SK-N-SH (cell line): ENCODE measurements at regions not wholly inside any gene's neighbourhood (a gene's known extent, or its start where the extent isn't known, plus 50 kb on each side); places are given as distances from the start of the nearest gene placed in this dataset.

Source experiments
- CTCF ChIA-PET: fragments of 300-600, 350-600 bp; formaldehyde crosslinking; extraction: SDS; loops from one replicate; lab custom pipeline; 2021; lab: Yijun Ruan, JAX
- POLR2A ChIA-PET: fragments of 350-600 bp; sonication (Branson Sonifier 250); formaldehyde crosslinking; extraction: SDS; loops from one replicate; lab custom pipeline; 2020; ENCODE audit warnings: antibody characterized with exemption, inconsistent platforms; lab: Yijun Ruan, JAX
- DNase-seq: peaks from one replicate; pipeline ENCODE4 v3.0.0; 2012
- H2AFZ ChIP-seq: fragments of 200-600 bp; sonication (generic); 2 replicates; pipeline ENCODE4 v1.8.1; 2016; ENCODE audit warnings: antibody characterized with exemption, mild to moderate bottlenecking, low read depth
- H3F3A ChIP-seq: fragments of 200-600 bp; sonication (generic); replicated peaks from 2 replicates; pipeline ENCODE3; 2016; ENCODE audit warnings: antibody characterized with exemption, mild to moderate bottlenecking; ENCODE audit not compliant: insufficient read depth
- H3K27ac ChIP-seq, 2 experiments: fragments of 200-500 bp in 1 of 2; fragments of 200-600 bp in 1 of 2; sonication (Bioruptor generic) in 1 of 2; sonication (generic), shearing (Covaris generic) in 1 of 2; 2 replicates each; pipeline versions ENCODE4 v1.5.1 to v1.6.1; 2014 to 2016; ENCODE audit warnings: low read depth in 2 of 2, inconsistent platforms in 1 of 2, low read length in 1 of 2, mild to moderate bottlenecking in 1 of 2, mixed read lengths in 1 of 2
- H3K27me3 ChIP-seq: fragments of 200-600 bp; sonication (generic), shearing (Covaris generic); 2 replicates; pipeline ENCODE4 v1.6.1; 2016; ENCODE audit warnings: mixed run types; ENCODE audit not compliant: insufficient read depth
- H3K36me3 ChIP-seq, 2 experiments: fragments of 200-500 bp in 1 of 2; fragments of 200-600 bp in 1 of 2; sonication (Bioruptor generic) in 1 of 2; sonication (generic) in 1 of 2; replicated peaks in 1 of 2; 2 replicates each; pipeline versions ENCODE3 to v1.5.1; 2014 to 2016; ENCODE audit warnings: low read length in 1 of 2, mild to moderate bottlenecking in 1 of 2; ENCODE audit not compliant: insufficient read depth in 2 of 2, control insufficient read depth in 1 of 2
- H3K4me1 ChIP-seq, 2 experiments: fragments of 200-500 bp in 1 of 2; fragments of 200-600 bp in 1 of 2; sonication (Bioruptor generic) in 1 of 2; sonication (generic), shearing (Covaris generic) in 1 of 2; 2 replicates each; pipeline versions ENCODE4 v1.5.1 to v1.6.1; 2014 to 2016; ENCODE audit warnings: low read depth in 1 of 2, low read length in 1 of 2, mixed run types in 1 of 2; ENCODE audit not compliant: insufficient read depth in 2 of 2, control insufficient read depth in 1 of 2
- H3K4me2 ChIP-seq: fragments of 200-600 bp; sonication (generic), shearing (Covaris generic); 2 replicates; pipeline ENCODE4 v1.6.1; 2017; ENCODE audit warnings: mixed run types
- H3K4me3 ChIP-seq, 2 experiments: fragments of 200-500 bp in 1 of 2; fragments of 200-600 bp in 1 of 2; sonication (Bioruptor generic) in 1 of 2; sonication (generic), shearing (Covaris generic) in 1 of 2; 2 replicates each; pipeline versions ENCODE4 v1.5.1 to v1.8.1; 2014 to 2016; ENCODE audit warnings: low read depth in 2 of 2, inconsistent platforms in 1 of 2, low read length in 1 of 2, mild to moderate bottlenecking in 1 of 2, mixed read lengths in 1 of 2, moderate library complexity in 1 of 2
- H3K79me2 ChIP-seq: fragments of 200-600 bp; sonication (generic); 2 replicates; pipeline ENCODE4 v1.8.1; 2017; ENCODE audit warnings: mild to moderate bottlenecking; ENCODE audit not compliant: insufficient read depth
- H3K9ac ChIP-seq: fragments of 200-600 bp; sonication (generic); 2 replicates; pipeline ENCODE4 v1.6.1; 2017; ENCODE audit warnings: mixed run types
- H3K9me2 ChIP-seq: fragments of 200-600 bp; sonication (generic); 2 replicates; pipeline ENCODE4 v1.6.1; 2017; ENCODE audit warnings: mixed run types
- H3K9me3 ChIP-seq: fragments of 200-600 bp; sonication (generic); 2 replicates; pipeline ENCODE4 v1.6.1; 2017; ENCODE audit warnings: mixed run types, mild to moderate bottlenecking, moderate library complexity
- H4K20me1 ChIP-seq: fragments of 200-600 bp; sonication (generic); 2 replicates; pipeline ENCODE4 v1.6.1; 2017; ENCODE audit warnings: mild to moderate bottlenecking, mixed run types; ENCODE audit not compliant: insufficient read depth
- CHD2 ChIP-seq: fragments of 150-350 bp; IDR thresholded peaks from 2 replicates; pipeline ENCODE4 v1.6.1; 2018; ENCODE audit warnings: low read length; ENCODE audit not compliant: partially characterized antibody
- EP300 ChIP-seq, 2 experiments: IDR thresholded peaks; 2 replicates each; pipeline versions ENCODE4 v1.4.0 to v1.6.1; 2012; ENCODE audit warnings: borderline replicate concordance in 1 of 2, low read depth in 1 of 2, low read length in 1 of 2
- EZH2phosphoT487 ChIP-seq: fragments of 200-600 bp; sonication (generic); IDR thresholded peaks from 2 replicates; pipeline ENCODE4 v1.6.1; 2017; ENCODE audit warnings: low read depth, mixed run types, mild to moderate bottlenecking, antibody characterized with exemption, moderate library complexity, borderline replicate concordance
- FOSL2 ChIP-seq: IDR thresholded peaks from 2 replicates; pipeline ENCODE4 v1.4.0; 2012; ENCODE audit warnings: low read depth, mild to moderate bottlenecking, moderate library complexity, borderline replicate concordance
- FOXM1 ChIP-seq: IDR thresholded peaks from 2 replicates; pipeline ENCODE4 v1.4.0; 2012; ENCODE audit warnings: low read depth, mild to moderate bottlenecking
- GABPA ChIP-seq: IDR thresholded peaks from 2 replicates; pipeline ENCODE4 v1.4.0; 2012; ENCODE audit warnings: low read depth, mild to moderate bottlenecking
- GATA2 ChIP-seq: sonication (generic); formaldehyde crosslinking; IDR thresholded peaks from 2 replicates; pipeline ENCODE4 v1.5.0; 2020; ENCODE audit warnings: mild to moderate bottlenecking, missing genetic modification reagents
- JUND ChIP-seq: IDR thresholded peaks from 2 replicates; pipeline ENCODE4 v1.4.0; 2012
- NFIC ChIP-seq: IDR thresholded peaks from 2 replicates; pipeline ENCODE4 v1.4.0; 2012; ENCODE audit warnings: borderline replicate concordance
- NRF1 ChIP-seq: IDR thresholded peaks from 2 replicates; pipeline ENCODE4 v1.6.1; 2012; ENCODE audit warnings: low read depth, mild to moderate bottlenecking, low read length
- RCOR1 ChIP-seq: fragments of 150-350 bp; IDR thresholded peaks from 2 replicates; pipeline ENCODE4 v1.6.1; 2017; ENCODE audit warnings: antibody characterized with exemption, low read length
- RFX5 ChIP-seq: IDR thresholded peaks from 2 replicates; pipeline ENCODE4 v1.6.1; 2012; ENCODE audit warnings: mild to moderate bottlenecking, improper control_type of control experiment, low read length
- SIN3A ChIP-seq: IDR thresholded peaks from 2 replicates; pipeline ENCODE4 v1.6.1; 2012; ENCODE audit warnings: low read depth, mild to moderate bottlenecking, low read length, moderate library complexity, borderline replicate concordance
- TEAD4 ChIP-seq: IDR thresholded peaks from 2 replicates; pipeline ENCODE4 v1.4.0; 2012; ENCODE audit warnings: mild to moderate bottlenecking, borderline replicate concordance; ENCODE audit not compliant: insufficient read depth
- YY1 ChIP-seq: IDR thresholded peaks from 2 replicates; pipeline ENCODE4 v1.4.0; 2012; ENCODE audit warnings: low read depth, mild to moderate bottlenecking
- WGBS: methylation state at CpG from one replicate; pipeline ENCODE4 v1.1.6; 2017; ENCODE audit warnings: low lambda C conversion rate; 5-methylcytosine and 5-hydroxymethylcytosine counted together
- TF ChIP-seq, protein P1 (sequence below): IDR thresholded peaks from 2 replicates; pipeline ENCODE4 v1.4.0; 2012; ENCODE audit warnings: low read depth
- TF ChIP-seq, protein P2 (sequence below): IDR thresholded peaks from 2 replicates; pipeline ENCODE4 v1.4.0; 2012; ENCODE audit warnings: low read depth, borderline replicate concordance
- TF ChIP-seq, protein P3 (sequence below): IDR thresholded peaks from 2 replicates; pipeline ENCODE4 v1.4.0; 2012; ENCODE audit warnings: low read depth, borderline replicate concordance

DNA sequence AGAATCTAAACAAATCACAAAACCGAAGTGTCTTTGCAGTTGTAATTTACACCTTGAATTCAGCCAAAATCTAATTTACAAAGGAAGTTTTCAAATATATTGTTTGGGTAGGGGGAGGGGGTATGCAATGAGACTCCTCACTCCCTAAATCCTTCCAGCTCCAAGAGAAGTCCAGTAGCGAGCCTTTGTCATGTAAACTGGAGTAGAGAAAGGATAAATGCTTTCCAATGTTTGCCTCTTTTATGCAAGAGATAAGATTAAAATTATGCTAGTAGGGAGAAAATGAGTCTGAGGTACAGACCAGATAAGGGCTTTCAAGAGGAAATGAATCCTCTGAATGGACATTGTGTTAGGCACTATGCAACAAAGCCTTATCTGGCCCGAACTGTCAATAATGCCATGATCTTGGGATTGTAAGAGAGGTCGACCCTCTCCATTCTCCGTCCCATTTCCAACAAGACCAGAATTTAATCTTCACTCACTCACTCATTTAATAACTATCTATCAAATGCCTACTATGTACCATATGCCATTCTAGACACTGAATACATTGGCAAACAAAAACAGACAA lies 199.2 kb downstream of the LACC1 start:
- Histone ChIP-seq H3K4me2 (no peak overlapping the region), H3K9ac (no peak overlapping the region), H3K27me3 (no peaks in the 10 kb centered on the region), H3F3A (no peaks in the 10 kb centered on the region), H3K36me3 (no peaks in the 10 kb centered on the region), H3K4me3 (no peak overlapping the region), H2AFZ (no peak overlapping the region), H4K20me1 (no peaks in the 10 kb centered on the region), H3K9me3 (no peaks in the 10 kb centered on the region), H3K4me1 (no peaks in the 10 kb centered on the region), H3K79me2 (no peaks in the 10 kb centered on the region), H3K9me2 (no peaks in the 10 kb centered on the region), H3K27ac (no peak overlapping the region)
- CTCF ChIA-PET, result no interaction called here
- peak; percentile 7 for DNase-seq
- POLR2A ChIA-PET, result no interaction called here
- 61% methylated on average over 5 of the region's 5 CpGs for WGBS
- TF ChIP-seq RFX5 (no peak), GATA2 (no peak), EZH2phosphoT487 (no peak), RCOR1 (no peak), CHD2 (no peak), SIN3A (no peak), GABPA (no peak), NRF1 (no peak), FOSL2 (no peak), FOXM1 (no peak), JUND (no peak), NFIC (no peak), EP300 (IDR thresholded peaks at IDR 0.05; ENCODE audit: borderline replicate concordance in 1 of 2, low read depth in 1 of 2, low read length in 1 of 2) (no peak), TEAD4 (no peak), YY1 (no peak)
- TF ChIP-seq, protein P1, sequence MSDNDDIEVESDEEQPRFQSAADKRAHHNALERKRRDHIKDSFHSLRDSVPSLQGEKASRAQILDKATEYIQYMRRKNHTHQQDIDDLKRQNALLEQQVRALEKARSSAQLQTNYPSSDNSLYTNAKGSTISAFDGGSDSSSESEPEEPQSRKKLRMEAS, result no peak
- TF ChIP-seq, protein P2, sequence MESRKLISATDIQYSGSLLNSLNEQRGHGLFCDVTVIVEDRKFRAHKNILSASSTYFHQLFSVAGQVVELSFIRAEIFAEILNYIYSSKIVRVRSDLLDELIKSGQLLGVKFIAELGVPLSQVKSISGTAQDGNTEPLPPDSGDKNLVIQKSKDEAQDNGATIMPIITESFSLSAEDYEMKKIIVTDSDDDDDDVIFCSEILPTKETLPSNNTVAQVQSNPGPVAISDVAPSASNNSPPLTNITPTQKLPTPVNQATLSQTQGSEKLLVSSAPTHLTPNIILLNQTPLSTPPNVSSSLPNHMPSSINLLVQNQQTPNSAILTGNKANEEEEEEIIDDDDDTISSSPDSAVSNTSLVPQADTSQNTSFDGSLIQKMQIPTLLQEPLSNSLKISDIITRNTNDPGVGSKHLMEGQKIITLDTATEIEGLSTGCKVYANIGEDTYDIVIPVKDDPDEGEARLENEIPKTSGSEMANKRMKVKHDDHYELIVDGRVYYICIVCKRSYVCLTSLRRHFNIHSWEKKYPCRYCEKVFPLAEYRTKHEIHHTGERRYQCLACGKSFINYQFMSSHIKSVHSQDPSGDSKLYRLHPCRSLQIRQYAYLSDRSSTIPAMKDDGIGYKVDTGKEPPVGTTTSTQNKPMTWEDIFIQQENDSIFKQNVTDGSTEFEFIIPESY, result no peak
- TF ChIP-seq, protein P3, sequence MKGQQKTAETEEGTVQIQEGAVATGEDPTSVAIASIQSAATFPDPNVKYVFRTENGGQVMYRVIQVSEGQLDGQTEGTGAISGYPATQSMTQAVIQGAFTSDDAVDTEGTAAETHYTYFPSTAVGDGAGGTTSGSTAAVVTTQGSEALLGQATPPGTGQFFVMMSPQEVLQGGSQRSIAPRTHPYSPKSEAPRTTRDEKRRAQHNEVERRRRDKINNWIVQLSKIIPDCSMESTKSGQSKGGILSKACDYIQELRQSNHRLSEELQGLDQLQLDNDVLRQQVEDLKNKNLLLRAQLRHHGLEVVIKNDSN, result no peak
